DND-41 (cell line): ENCODE measurements at regions not wholly inside any gene's neighbourhood (a gene's known extent, or its start where the extent isn't known, plus 50 kb on each side); places are given as distances from the start of the nearest gene placed in this dataset.

Experiments
- ATAC-seq: fragments of 200-7000 bp; cut with Tn5 transposase; 3 replicates; pipeline ENCODE4 v1.9.1; 2021; ENCODE audit warnings: low read depth; ENCODE audit not compliant: insufficient read depth
- DNase-seq: peaks from one replicate; pipeline ENCODE4 v3.0.0-alpha.2; 2020
- H2AFZ ChIP-seq: 2 replicates; pipeline ENCODE4 v1.6.0; 2012; ENCODE audit warnings: low read depth, low read length
- H3K27ac ChIP-seq: 2 replicates; pipeline ENCODE4 v1.5.1; 2012; ENCODE audit warnings: low read length, inconsistent platforms
- H3K27me3 ChIP-seq: fragments of 200-600 bp; sonication (generic); 2 replicates; pipeline ENCODE4 v1.6.0; 2012; ENCODE audit warnings: low read length, mild to moderate bottlenecking, inconsistent platforms; ENCODE audit not compliant: insufficient read depth, poor library complexity
- H3K36me3 ChIP-seq: 2 replicates; pipeline ENCODE4 v1.5.1; 2012; ENCODE audit warnings: low read length, inconsistent platforms; ENCODE audit not compliant: insufficient read depth
- H3K4me1 ChIP-seq: 2 replicates; pipeline ENCODE4 v1.5.1; 2012; ENCODE audit warnings: mild to moderate bottlenecking, low read length; ENCODE audit not compliant: insufficient read depth
- H3K4me2 ChIP-seq: 2 replicates; pipeline ENCODE4 v1.6.0; 2012; ENCODE audit warnings: mild to moderate bottlenecking, moderate library complexity, low read length, inconsistent platforms; ENCODE audit not compliant: insufficient read depth
- H3K4me3 ChIP-seq, 2 experiments: fragments of 200-600 bp in 1 of 2; shearing (Covaris generic) in 1 of 2; 2 replicates each; pipeline ENCODE4 v1.5.1; 2012 to 2016; ENCODE audit warnings: inconsistent platforms in 2 of 2, low read length in 2 of 2, mild to moderate bottlenecking in 2 of 2, low read depth in 1 of 2, moderate library complexity in 1 of 2
- H3K79me2 ChIP-seq: 2 replicates; pipeline ENCODE4 v1.6.0; 2012; ENCODE audit warnings: low read length, inconsistent platforms; ENCODE audit not compliant: insufficient read depth
- H3K9ac ChIP-seq: 2 replicates; pipeline ENCODE4 v1.6.0; 2012; ENCODE audit warnings: low read depth, mild to moderate bottlenecking, inconsistent platforms, low read length, moderate library complexity
- H3K9me3 ChIP-seq: 2 replicates; pipeline ENCODE4 v1.5.1; 2012; ENCODE audit warnings: low read length, moderate library complexity, mild to moderate bottlenecking, inconsistent platforms; ENCODE audit not compliant: insufficient read depth, severe bottlenecking
- H4K20me1 ChIP-seq: 2 replicates; pipeline ENCODE4 v1.6.0; 2012; ENCODE audit warnings: low read length; ENCODE audit not compliant: insufficient read depth
- EZH2 ChIP-seq: IDR thresholded peaks from 3 replicates; pipeline ENCODE4 v1.6.1; 2012; ENCODE audit warnings: borderline replicate concordance, low read depth, mild to moderate bottlenecking, moderate library complexity, low read length, inconsistent platforms; ENCODE audit not compliant: severe bottlenecking
- TF ChIP-seq, protein P1 (sequence below): IDR thresholded peaks from 2 replicates; pipeline ENCODE4 v1.5.1; 2012; ENCODE audit warnings: borderline replicate concordance, low read length, moderate library complexity, mild to moderate bottlenecking; ENCODE audit not compliant: poor library complexity, severe bottlenecking; ENCODE audit errors: extremely low read depth

DNA sequence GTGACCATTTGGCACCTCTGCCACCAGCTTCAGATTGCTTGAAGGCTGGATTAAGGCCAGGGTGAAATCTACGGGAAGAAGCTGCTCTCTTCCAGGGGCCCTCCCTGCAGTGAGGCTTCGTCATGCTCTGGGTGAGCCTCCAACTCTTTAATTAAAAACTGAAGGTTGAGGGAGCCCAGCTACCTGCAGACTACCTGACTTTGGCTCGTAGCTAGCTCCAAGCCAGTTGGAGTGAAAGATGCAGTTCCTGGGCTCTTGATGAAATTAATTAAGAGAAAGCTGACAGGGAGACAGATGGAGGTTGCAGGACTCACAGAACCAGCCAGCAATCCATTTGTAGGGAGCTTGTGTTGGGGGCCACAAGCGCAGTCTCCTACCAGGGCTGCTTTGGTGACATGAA is 168.5 kb upstream of the SFSWAP start:
- Histone ChIP-seq H3K27me3 (no peaks in the 10 kb centered on the region), H3K4me2 (no peak overlapping the region), H3K4me3 (no peak overlapping the region), H3K9me3 (no peaks in the 10 kb centered on the region), H4K20me1 (no peaks in the 10 kb centered on the region), H3K9ac (no peak overlapping the region), H2AFZ (no peak overlapping the region), H3K27ac (no peak overlapping the region), H3K79me2 (no peaks in the 10 kb centered on the region), H3K36me3 (no peaks in the 10 kb centered on the region), H3K4me1 (no peaks in the 10 kb centered on the region)
- DNase-seq (no peak), ATAC-seq (no peak)
- TF ChIP-seq, protein P1, sequence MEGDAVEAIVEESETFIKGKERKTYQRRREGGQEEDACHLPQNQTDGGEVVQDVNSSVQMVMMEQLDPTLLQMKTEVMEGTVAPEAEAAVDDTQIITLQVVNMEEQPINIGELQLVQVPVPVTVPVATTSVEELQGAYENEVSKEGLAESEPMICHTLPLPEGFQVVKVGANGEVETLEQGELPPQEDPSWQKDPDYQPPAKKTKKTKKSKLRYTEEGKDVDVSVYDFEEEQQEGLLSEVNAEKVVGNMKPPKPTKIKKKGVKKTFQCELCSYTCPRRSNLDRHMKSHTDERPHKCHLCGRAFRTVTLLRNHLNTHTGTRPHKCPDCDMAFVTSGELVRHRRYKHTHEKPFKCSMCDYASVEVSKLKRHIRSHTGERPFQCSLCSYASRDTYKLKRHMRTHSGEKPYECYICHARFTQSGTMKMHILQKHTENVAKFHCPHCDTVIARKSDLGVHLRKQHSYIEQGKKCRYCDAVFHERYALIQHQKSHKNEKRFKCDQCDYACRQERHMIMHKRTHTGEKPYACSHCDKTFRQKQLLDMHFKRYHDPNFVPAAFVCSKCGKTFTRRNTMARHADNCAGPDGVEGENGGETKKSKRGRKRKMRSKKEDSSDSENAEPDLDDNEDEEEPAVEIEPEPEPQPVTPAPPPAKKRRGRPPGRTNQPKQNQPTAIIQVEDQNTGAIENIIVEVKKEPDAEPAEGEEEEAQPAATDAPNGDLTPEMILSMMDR: no peak
- TF ChIP-seq EZH2: no peak

DNA sequence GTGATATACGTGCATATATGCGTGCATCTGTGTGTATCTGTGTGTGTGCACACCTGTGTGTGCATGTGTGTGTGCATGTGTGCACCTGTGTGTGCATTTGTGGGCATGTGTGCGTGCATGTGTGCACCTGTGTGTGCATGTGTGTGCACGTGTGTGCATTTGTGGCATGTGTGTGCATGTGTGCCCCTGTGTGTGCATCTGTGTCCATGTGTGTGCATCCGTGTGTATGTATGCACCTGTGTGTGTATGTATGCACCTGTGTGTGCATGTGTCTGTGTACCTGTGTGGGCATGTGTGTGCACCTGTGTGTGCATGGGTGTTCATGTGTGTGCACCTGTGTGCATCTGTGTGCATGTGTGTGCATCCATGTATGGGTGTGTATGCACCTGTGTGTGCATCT is 167.8 kb upstream of the SFSWAP start:
- Histone ChIP-seq H4K20me1 (no peaks in the 10 kb centered on the region), H3K4me2 (no peak overlapping the region), H3K79me2 (no peaks in the 10 kb centered on the region), H2AFZ (no peak overlapping the region), H3K36me3 (no peaks in the 10 kb centered on the region), H3K4me1 (no peaks in the 10 kb centered on the region), H3K27ac (no peak overlapping the region), H3K4me3 (no peak overlapping the region), H3K27me3 (no peaks in the 10 kb centered on the region), H3K9me3 (no peaks in the 10 kb centered on the region), H3K9ac (no peak overlapping the region)
- DNase-seq: no peak
- TF ChIP-seq EZH2: no peak
- TF ChIP-seq, protein P1: no peak
- ATAC-seq: no peak

DNA sequence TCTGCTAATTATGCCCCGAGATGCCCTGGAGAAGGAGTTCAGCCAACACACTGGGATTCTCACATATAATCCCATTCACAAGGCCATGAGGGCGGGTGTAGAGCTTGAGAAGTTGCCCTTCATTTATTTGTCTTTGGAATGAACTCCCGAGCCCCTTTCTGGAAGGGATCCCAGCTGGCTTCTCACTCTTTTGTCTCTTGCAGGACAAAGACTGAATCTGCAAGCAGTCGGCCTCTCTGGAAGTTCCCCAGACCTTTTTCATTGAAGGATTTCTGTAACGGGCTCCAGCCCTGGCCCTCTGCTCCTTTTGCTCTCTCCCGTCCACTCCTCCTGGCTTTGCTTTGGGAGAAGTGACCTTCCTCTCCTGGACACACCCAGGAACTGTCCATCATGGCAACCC is 163.3 kb upstream of the SFSWAP start:
- no peak for DNase-seq

More for the DNA sequence above, 163.3 kb upstream of the SFSWAP start:
- H3K9ac ChIP-seq: no peak overlapping the region
- TF ChIP-seq, protein P1: no peak
- no peak for TF ChIP-seq EZH2
- no peak for ATAC-seq
- H3K36me3 ChIP-seq: no peaks in the 10 kb centered on the region
- H3K27me3 ChIP-seq: no peaks in the 10 kb centered on the region
- H3K79me2 ChIP-seq: no peaks in the 10 kb centered on the region
- H3K27ac ChIP-seq: no peak overlapping the region
- H4K20me1 ChIP-seq: no peaks in the 10 kb centered on the region
- no peak overlapping the region for H2AFZ ChIP-seq
- no peaks in the 10 kb centered on the region for H3K4me1 ChIP-seq
- H3K4me2 ChIP-seq: no peak overlapping the region
- no peaks in the 10 kb centered on the region for H3K9me3 ChIP-seq
- H3K4me3 ChIP-seq: no peak overlapping the region
